WI38 (cell line): ENCODE measurements at regions not wholly inside any gene's neighbourhood (a gene's known extent, or its start where the extent isn't known, plus 50 kb on each side); places are given as distances from the start of the nearest gene placed in this dataset.

Experiments used
- H3K4me3 ChIP-seq: 2 replicates; pipeline ENCODE4 v1.5.1; 2011; ENCODE audit warnings: low read depth, mild to moderate bottlenecking, control low read depth, low read length
- CTCF ChIP-seq: IDR thresholded peaks from 2 replicates; pipeline ENCODE4 v1.5.1; 2012; ENCODE audit warnings: low read depth, mild to moderate bottlenecking, control low read depth, low read length

- no peak for TF ChIP-seq CTCF
- H3K4me3 ChIP-seq = no peak overlapping the region
Measured at GRCh38 chr3:110808630-110809029, 263.0 kb upstream of the NECTIN3 start.

- no peak for TF ChIP-seq CTCF
- H3K4me3 ChIP-seq = no peak overlapping the region
Measured at GRCh38 chr3:110810356-110810755, 261.3 kb upstream of the NECTIN3 start.

- H3K4me3 ChIP-seq = no peak overlapping the region
- no peak for TF ChIP-seq CTCF
Measured at GRCh38 chr3:110811050-110811449, 260.6 kb upstream of the NECTIN3 start.

- no peak overlapping the region for H3K4me3 ChIP-seq
- no peak for TF ChIP-seq CTCF
Measured at GRCh38 chr3:110813541-110813940, 258.1 kb upstream of the NECTIN3 start.

GRCh38 chr3:110814170-110815007, 257.2 kb upstream of the NECTIN3 start:
- peak overlapping the region; percentile 35 for H3K4me3 ChIP-seq
- no peak for TF ChIP-seq CTCF

GRCh38 chr3:110815008-110815583, 256.5 kb upstream of the NECTIN3 start:
- TF ChIP-seq CTCF = no peak
- peak overlapping the region; percentile 35 for H3K4me3 ChIP-seq

- H3K4me3 ChIP-seq = no peak overlapping the region
- no peak for TF ChIP-seq CTCF
Measured at GRCh38 chr3:110816008-110816407, 255.6 kb upstream of the NECTIN3 start.
